Neural progenitor cell (in vitro differentiated cells): ENCODE measurements at regions not wholly inside any gene's neighbourhood (a gene's known extent, or its start where the extent isn't known, plus 50 kb on each side); places are given as distances from the start of the nearest gene placed in this dataset.
A peak's percentile ranks its signal among the peaks of the same experiment; 100 is the strongest.

ENCODE experiments used
- DNase-seq: peaks from one replicate; pipeline ENCODE4 v3.0.0-alpha.2; 2016; ENCODE audit warnings: low spot score
- H2AFZ ChIP-seq: fragments of 200-600 bp; sonication (generic); replicated peaks from 2 replicates; pipeline ENCODE4 v1.6.1; 2016; ENCODE audit warnings: antibody characterized with exemption
- H3F3A ChIP-seq: fragments of 200-600 bp; sonication (generic); 2 replicates; pipeline ENCODE4 v1.6.1; 2016; ENCODE audit warnings: antibody characterized with exemption, low read depth
- H3K27ac ChIP-seq: fragments of 200-600 bp; sonication (generic); 2 replicates; pipeline ENCODE4 v1.5.1; 2016; ENCODE audit warnings: mild to moderate bottlenecking
- H3K27me3 ChIP-seq: fragments of 200-600 bp; sonication (generic); 2 replicates; pipeline ENCODE4 v1.6.1; 2016; ENCODE audit warnings: mild to moderate bottlenecking, moderate library complexity
- H3K36me3 ChIP-seq: fragments of 200-600 bp; sonication (generic); 2 replicates; pipeline ENCODE4 v1.5.1; 2016
- H3K4me1 ChIP-seq: fragments of 200-600 bp; sonication (generic); 2 replicates; pipeline ENCODE4 v1.6.1; 2016; ENCODE audit warnings: mixed run types
- H3K4me2 ChIP-seq: fragments of 200-600 bp; sonication (generic); 2 replicates; pipeline ENCODE4 v1.6.1; 2016
- H3K4me3 ChIP-seq: fragments of 200-600 bp; sonication (generic); 2 replicates; pipeline ENCODE4 v1.5.1; 2016
- H3K79me2 ChIP-seq: fragments of 200-600 bp; sonication (generic); 2 replicates; pipeline ENCODE4 v1.6.1; 2016; ENCODE audit warnings: low read depth
- H3K9ac ChIP-seq: fragments of 200-600 bp; sonication (generic); 2 replicates; pipeline ENCODE4 v1.6.1; 2016
- H3K9me3 ChIP-seq: fragments of 200-600 bp; sonication (generic); 2 replicates; pipeline ENCODE4 v1.5.1; 2016; ENCODE audit warnings: low read depth
- H4K20me1 ChIP-seq: fragments of 200-600 bp; sonication (generic); 2 replicates; pipeline ENCODE4 v1.6.1; 2016; ENCODE audit warnings: low read depth
- H3K27ac Mint-ChIP-seq: 3 replicates; pipeline ENCODE4 v1.8.0; 2021; ENCODE audit warnings: mixed read lengths
- H3K27me3 Mint-ChIP-seq: 2 replicates; pipeline ENCODE4 v1.8.0; 2022; ENCODE audit warnings: low read depth, mild to moderate bottlenecking, inconsistent platforms, moderate library complexity, mixed read lengths; ENCODE audit not compliant: insufficient read depth
- H3K36me3 Mint-ChIP-seq: 3 replicates; pipeline ENCODE4 v1.8.0; 2021; ENCODE audit warnings: mixed read lengths
- H3K4me1 Mint-ChIP-seq: 3 replicates; pipeline ENCODE4 v1.8.0; 2021; ENCODE audit warnings: mixed read lengths
- H3K4me3 Mint-ChIP-seq: 3 replicates; pipeline ENCODE4 v1.8.0; 2021; ENCODE audit warnings: mild to moderate bottlenecking, moderate library complexity, mixed read lengths
- H3K9me3 Mint-ChIP-seq: 3 replicates; pipeline ENCODE4 v1.8.0; 2020; ENCODE audit warnings: mixed read lengths
- CTCF ChIP-seq: fragments of 200-600 bp; sonication (generic); IDR thresholded peaks from 2 replicates; pipeline ENCODE4 v1.5.1; 2017; ENCODE audit warnings: antibody characterized with exemption, mild to moderate bottlenecking
- EZH2 ChIP-seq: fragments of 200-600 bp; sonication (generic); IDR thresholded peaks from 2 replicates; pipeline ENCODE4 v1.6.1; 2017; ENCODE audit warnings: antibody characterized with exemption, mild to moderate bottlenecking, moderate library complexity
- EZH2phosphoT487 ChIP-seq: fragments of 200-600 bp; sonication (generic); IDR thresholded peaks from 2 replicates; pipeline ENCODE4 v1.6.1; 2017; ENCODE audit warnings: antibody characterized with exemption

GRCh38 chr3:67804089-67804488 lies 149.7 kb upstream of the SUCLG2 start:
- Histone ChIP-seq H3K27me3 (no peaks in the 10 kb centered on the region), H3K79me2 (no peaks in the 10 kb centered on the region), H3K27ac (no peak overlapping the region), H3K4me3 (no peak overlapping the region), H4K20me1 (no peaks in the 10 kb centered on the region), H3K36me3 (no peaks in the 10 kb centered on the region), H3K4me2 (no peak overlapping the region), H3K9ac (no peak overlapping the region), H2AFZ (no peak overlapping the region), H3K4me1 (no peaks in the 10 kb centered on the region), H3K9me3 (no peaks in the 10 kb centered on the region), H3F3A (no peaks in the 10 kb centered on the region)
- Mint-ChIP-seq H3K4me1 (no peaks in the 10 kb centered on the region), H3K36me3 (no peaks in the 10 kb centered on the region), H3K9me3 (peaks cover 19% of the 10 kb centered on the region), H3K27me3 (no peaks in the 10 kb centered on the region), H3K4me3 (no peak overlapping the region), H3K27ac (no peak overlapping the region)
- no peak for DNase-seq
- TF ChIP-seq EZH2phosphoT487 (no peak), CTCF (peak; percentile 15), EZH2 (no peak)

GRCh38 chr3:67798412-67798811 lies 144.0 kb upstream of the SUCLG2 start:
- H3K27ac ChIP-seq: no peak overlapping the region
- H3K27me3 ChIP-seq: no peaks in the 10 kb centered on the region
- H3K27me3 Mint-ChIP-seq: no peaks in the 10 kb centered on the region
- no peak overlapping the region for H3K4me3 Mint-ChIP-seq
- TF ChIP-seq CTCF: no peak
- TF ChIP-seq EZH2phosphoT487: no peak
- TF ChIP-seq EZH2: no peak
- H3K4me1 ChIP-seq: no peaks in the 10 kb centered on the region
- H3K9ac ChIP-seq: no peak overlapping the region
- no peaks in the 10 kb centered on the region for H3K9me3 ChIP-seq
- no peaks in the 10 kb centered on the region for H3K79me2 ChIP-seq
- no peaks in the 10 kb centered on the region for H4K20me1 ChIP-seq
- H2AFZ ChIP-seq: no peak overlapping the region
- no peak overlapping the region for H3K4me3 ChIP-seq
- H3K27ac Mint-ChIP-seq: no peak overlapping the region
- H3K4me1 Mint-ChIP-seq: no peaks in the 10 kb centered on the region
- no peaks in the 10 kb centered on the region for H3K36me3 ChIP-seq
- H3K9me3 Mint-ChIP-seq: peaks cover 10% of the 10 kb centered on the region
- no peaks in the 10 kb centered on the region for H3F3A ChIP-seq
- no peak overlapping the region for H3K4me2 ChIP-seq
- DNase-seq: no peak
- no peaks in the 10 kb centered on the region for H3K36me3 Mint-ChIP-seq

GRCh38 chr3:67791620-67792019 lies 137.2 kb upstream of the SUCLG2 start:
- no peaks in the 10 kb centered on the region for H3K79me2 ChIP-seq
- H2AFZ ChIP-seq: no peak overlapping the region
- H3K27me3 ChIP-seq: no peaks in the 10 kb centered on the region
- no peaks in the 10 kb centered on the region for H3K36me3 ChIP-seq
- no peaks in the 10 kb centered on the region for H4K20me1 ChIP-seq
- H3K9me3 ChIP-seq: no peaks in the 10 kb centered on the region
- Mint-ChIP-seq H3K27ac (no peak overlapping the region), H3K4me3 (no peak overlapping the region), H3K36me3 (no peaks in the 10 kb centered on the region), H3K9me3 (no peaks in the 10 kb centered on the region), H3K4me1 (no peaks in the 10 kb centered on the region), H3K27me3 (no peaks in the 10 kb centered on the region)
- H3K4me3 ChIP-seq: no peak overlapping the region
- no peak for TF ChIP-seq CTCF
- TF ChIP-seq EZH2phosphoT487: no peak
- TF ChIP-seq EZH2: no peak
- no peaks in the 10 kb centered on the region for H3K4me1 ChIP-seq
- no peak overlapping the region for H3K4me2 ChIP-seq
- H3F3A ChIP-seq: no peaks in the 10 kb centered on the region
- H3K27ac ChIP-seq: no peak overlapping the region
- no peak for DNase-seq
- no peak overlapping the region for H3K9ac ChIP-seq

GRCh38 chr3:67790043-67790442 lies 135.6 kb upstream of the SUCLG2 start:
- Histone ChIP-seq H2AFZ (no peak overlapping the region), H3K36me3 (no peaks in the 10 kb centered on the region), H3K9ac (no peak overlapping the region), H4K20me1 (no peaks in the 10 kb centered on the region), H3K9me3 (no peaks in the 10 kb centered on the region), H3K4me3 (no peak overlapping the region), H3K79me2 (no peaks in the 10 kb centered on the region), H3K27me3 (no peaks in the 10 kb centered on the region), H3K4me1 (no peaks in the 10 kb centered on the region), H3K27ac (no peak overlapping the region), H3F3A (no peaks in the 10 kb centered on the region), H3K4me2 (no peak overlapping the region)
- Mint-ChIP-seq H3K36me3 (no peaks in the 10 kb centered on the region), H3K4me1 (no peaks in the 10 kb centered on the region), H3K27me3 (no peaks in the 10 kb centered on the region), H3K4me3 (no peak overlapping the region), H3K27ac (no peak overlapping the region), H3K9me3 (peaks cover 3% of the 10 kb centered on the region)
- TF ChIP-seq EZH2 (no peak), CTCF (peak; percentile 76), EZH2phosphoT487 (no peak)
- peak; percentile 62 for DNase-seq
